ENCODE measurements at regions not wholly inside any gene's neighbourhood (a gene's known extent, or its start where the extent isn't known, plus 50 kb on each side); places are given as distances from the start of the nearest gene placed in this dataset.

- DNase-seq (ENCODE audit: low spot score in 2 of 2) = no peak
- H3K27ac ChIP-seq = peak overlapping the region; percentile 72
- TF ChIP-seq CTCF (IDR thresholded peaks at IDR 0.05) (no peak), POLR2A (IDR thresholded peaks at IDR 0.05) (no peak)
These were observed 258.4 kb downstream of the BCL11A start for GRCh38 chr2:60294901-60295635.

GRCh38 chr2:60292242-60292641 is 261.2 kb downstream of the BCL11A start:
- Histone ChIP-seq H3K36me3 (no peaks in the 10 kb centered on the region), H3K4me1 (peaks cover 40% of the 10 kb centered on the region), H3K4me3 (no peak overlapping the region), H3K9me3 (no peaks in the 10 kb centered on the region), H3K27ac (no peak overlapping the region), H3K27me3 (no peaks in the 10 kb centered on the region)
- WGBS = 76% methylated on average over 3 of the region's 3 CpGs
- no peak for DNase-seq (ENCODE audit: low spot score in 2 of 2)
- TF ChIP-seq POLR2AphosphoS5 (IDR thresholded peaks at IDR 0.05) (no peak), CTCF (IDR thresholded peaks at IDR 0.05) (no peak), EP300 (IDR thresholded peaks at IDR 0.05) (no peak), POLR2A (IDR thresholded peaks at IDR 0.05) (no peak)

More at GRCh38 chr2:60294901-60295635, 258.4 kb downstream of the BCL11A start:
- Histone ChIP-seq H3K4me3 (no peak overlapping the region), H3K9me3 (no peaks in the 10 kb centered on the region), H3K4me1 (peaks cover 49% of the 10 kb centered on the region), H3K27me3 (no peaks in the 10 kb centered on the region), H3K36me3 (no peaks in the 10 kb centered on the region)
- 68% methylated on average over 17 of the region's 20 CpGs for WGBS

DNA sequence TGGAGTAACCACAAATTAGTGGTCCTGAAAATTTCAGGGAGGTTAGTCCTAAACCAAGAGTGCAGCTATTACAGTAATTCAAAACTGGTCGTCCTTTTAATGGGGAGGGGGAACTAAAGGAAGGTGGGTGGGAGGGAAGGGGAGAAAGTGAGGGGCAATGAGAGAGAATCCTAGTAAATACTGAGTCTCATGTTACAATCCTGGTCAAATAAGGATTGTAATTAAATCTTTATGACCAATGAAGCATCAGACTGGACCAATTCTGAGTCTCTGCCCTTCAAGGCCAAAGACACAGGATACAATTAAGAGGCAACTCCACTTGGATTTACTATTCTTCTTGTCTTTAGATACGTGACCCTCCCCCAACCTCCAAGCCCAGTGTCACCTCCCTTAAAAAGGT is 262.9 kb downstream of the BCL11A start:
- H3K27me3 ChIP-seq = no peaks in the 10 kb centered on the region
- no peak overlapping the region for H3K4me3 ChIP-seq
- no peak for DNase-seq (ENCODE audit: low spot score in 2 of 2)
- H3K36me3 ChIP-seq = no peaks in the 10 kb centered on the region
- peaks cover 35% of the 10 kb centered on the region for H3K4me1 ChIP-seq
- TF ChIP-seq CTCF (IDR thresholded peaks at IDR 0.05) (no peak), POLR2A (IDR thresholded peaks at IDR 0.05) (no peak), EP300 (IDR thresholded peaks at IDR 0.05) (no peak), POLR2AphosphoS5 (IDR thresholded peaks at IDR 0.05) (no peak)
- no peak overlapping the region for H3K27ac ChIP-seq
- WGBS = 44% methylated on average over 2 of the region's 2 CpGs
- no peaks in the 10 kb centered on the region for H3K9me3 ChIP-seq

DNA sequence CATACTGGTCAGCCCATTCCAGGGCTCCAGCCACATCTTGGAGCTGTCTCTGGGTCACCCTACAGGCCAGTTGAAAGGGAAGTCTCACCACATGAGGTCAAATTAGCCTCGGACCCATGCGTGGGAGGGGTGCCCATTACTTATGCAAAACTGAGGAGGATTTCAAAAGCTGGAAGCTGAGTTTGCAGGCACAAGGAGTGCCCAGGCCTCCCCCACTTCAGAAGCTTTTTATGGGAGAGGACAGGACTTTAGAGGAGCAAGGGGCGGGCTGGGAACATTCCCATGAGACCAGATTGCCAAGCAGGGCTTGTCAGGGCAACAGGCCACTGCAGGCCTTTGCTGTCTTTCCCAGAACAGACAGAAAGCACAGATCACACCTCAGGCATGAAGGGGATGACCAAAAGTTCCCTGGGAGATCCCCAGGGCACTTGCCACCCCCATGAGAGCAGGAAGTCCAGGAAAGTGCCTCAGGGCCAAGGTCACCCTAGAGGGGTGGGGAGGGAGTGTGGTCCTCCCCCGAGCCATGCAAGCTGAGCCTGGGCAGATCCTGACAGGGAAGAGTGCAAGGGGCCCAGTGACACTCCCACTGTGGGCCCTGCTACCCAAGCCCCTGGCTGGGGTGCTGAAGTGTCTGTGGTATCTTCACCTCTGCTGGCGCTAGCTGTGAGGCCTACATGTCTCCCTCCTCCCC is 267.7 kb downstream of the BCL11A start:
- DNase-seq (ENCODE audit: low spot score in 2 of 2) = no peak
- no peak overlapping the region for H3K27ac ChIP-seq
- H3K27me3 ChIP-seq = no peaks in the 10 kb centered on the region
- H3K9me3 ChIP-seq = no peaks in the 10 kb centered on the region
- H3K4me3 ChIP-seq = no peak overlapping the region
- 56% methylated on average over 4 of the region's 5 CpGs for WGBS
- TF ChIP-seq CTCF (IDR thresholded peaks at IDR 0.05) = no peak
- no peak for TF ChIP-seq POLR2AphosphoS5 (IDR thresholded peaks at IDR 0.05)
- TF ChIP-seq POLR2A (IDR thresholded peaks at IDR 0.05) = no peak
- no peak for TF ChIP-seq EP300 (IDR thresholded peaks at IDR 0.05)
- H3K4me1 ChIP-seq = peaks cover 22% of the 10 kb centered on the region
- no peaks in the 10 kb centered on the region for H3K36me3 ChIP-seq

- H3K4me3 ChIP-seq = no peak overlapping the region
- DNase-seq (ENCODE audit: low spot score in 2 of 2) = no peak
- H3K27me3 ChIP-seq = no peaks in the 10 kb centered on the region
- H3K36me3 ChIP-seq = no peaks in the 10 kb centered on the region
- H3K27ac ChIP-seq = no peak overlapping the region
- no peaks in the 10 kb centered on the region for H3K9me3 ChIP-seq
- H3K4me1 ChIP-seq = peaks cover 9% of the 10 kb centered on the region
- no peak for TF ChIP-seq POLR2A (IDR thresholded peaks at IDR 0.05)
- TF ChIP-seq POLR2AphosphoS5 (IDR thresholded peaks at IDR 0.05) = no peak
- TF ChIP-seq CTCF (IDR thresholded peaks at IDR 0.05) = no peak
- no peak for TF ChIP-seq EP300 (IDR thresholded peaks at IDR 0.05)
- 67% methylated on average over 4 of the region's 4 CpGs for WGBS
These were observed 269.8 kb downstream of the BCL11A start for GRCh38 chr2:60283626-60284025.
